Large intestine (tissue), 3 donors: ENCODE measurements at regions not wholly inside any gene's neighbourhood (a gene's known extent, or its start where the extent isn't known, plus 50 kb on each side); places are given as distances from the start of the nearest gene placed in this dataset.

Source experiments
- DNase-seq, 2 donors: peaks; one replicate each; pipeline versions ENCODE4 v3.0.0 to v3.0.0-alpha.2; 2013
- H3K27ac ChIP-seq: one replicate; pipeline ENCODE4 v1.5.1; 2013; ENCODE audit warnings: low read length
- H3K27me3 ChIP-seq: 2 replicates; pipeline ENCODE4 v1.6.1; 2013; ENCODE audit warnings: low read length; ENCODE audit not compliant: control insufficient read depth, insufficient read depth
- H3K36me3 ChIP-seq: 2 replicates; pipeline ENCODE4 v1.6.1; 2013; ENCODE audit warnings: low read length; ENCODE audit not compliant: control insufficient read depth, insufficient read depth
- H3K4me1 ChIP-seq: one replicate; pipeline ENCODE4 v1.6.1; 2013; ENCODE audit warnings: low read length; ENCODE audit not compliant: control insufficient read depth, insufficient read depth
- H3K4me3 ChIP-seq: one replicate; pipeline ENCODE4 v1.5.1; 2013; ENCODE audit warnings: low read length
- H3K9me3 ChIP-seq: one replicate; pipeline ENCODE4 v1.6.1; 2013; ENCODE audit warnings: mild to moderate bottlenecking, low read depth, low read length, moderate library complexity; ENCODE audit not compliant: control insufficient read depth
- WGBS: methylation state at CpG from one replicate; pipeline ENCODE4 v1.1.5; 2013; ENCODE audit warnings: low lambda C conversion rate; ENCODE audit not compliant: insufficient coverage; 5-methylcytosine and 5-hydroxymethylcytosine counted together

DNA sequence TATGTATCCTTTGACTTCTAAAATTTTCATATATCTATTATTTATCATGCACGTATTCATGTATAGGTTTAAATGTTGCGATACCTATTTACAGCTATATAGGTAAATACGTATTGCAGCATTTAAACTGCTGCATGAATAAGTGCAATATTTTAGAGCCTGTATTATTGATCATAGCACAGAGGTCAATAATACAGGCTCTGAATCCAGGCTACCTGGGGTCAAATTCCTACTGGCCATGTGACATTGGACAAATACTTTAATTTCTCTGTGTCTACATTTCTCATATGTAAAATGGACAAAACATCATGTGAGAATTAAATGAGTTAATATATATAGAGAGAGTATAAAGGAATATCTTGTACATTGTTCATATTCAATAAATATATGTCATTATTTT lies 352.9 kb upstream of the ROBO2 start:
- peaks cover 8% of the 10 kb centered on the region for H3K4me1 ChIP-seq
- no peaks in the 10 kb centered on the region for H3K27me3 ChIP-seq
- peaks cover 4% of the 10 kb centered on the region for H3K9me3 ChIP-seq
- 100% methylated on average over 3 of the region's 3 CpGs for WGBS
- no peak overlapping the region for H3K4me3 ChIP-seq
- H3K36me3 ChIP-seq, result no peaks in the 10 kb centered on the region
- DNase-seq, result no peak
- no peak overlapping the region for H3K27ac ChIP-seq

- no peak for DNase-seq
- 60% methylated on average over 1 of the region's 5 CpGs for WGBS
- H3K4me3 ChIP-seq, result no peak overlapping the region
- no peaks in the 10 kb centered on the region for H3K4me1 ChIP-seq
- H3K27me3 ChIP-seq, result no peaks in the 10 kb centered on the region
- H3K36me3 ChIP-seq, result no peaks in the 10 kb centered on the region
- no peak overlapping the region for H3K27ac ChIP-seq
- H3K9me3 ChIP-seq, result peaks cover 4% of the 10 kb centered on the region
Measured at GRCh38 chr3:76694063-76694462, 345.8 kb upstream of the ROBO2 start.

DNA sequence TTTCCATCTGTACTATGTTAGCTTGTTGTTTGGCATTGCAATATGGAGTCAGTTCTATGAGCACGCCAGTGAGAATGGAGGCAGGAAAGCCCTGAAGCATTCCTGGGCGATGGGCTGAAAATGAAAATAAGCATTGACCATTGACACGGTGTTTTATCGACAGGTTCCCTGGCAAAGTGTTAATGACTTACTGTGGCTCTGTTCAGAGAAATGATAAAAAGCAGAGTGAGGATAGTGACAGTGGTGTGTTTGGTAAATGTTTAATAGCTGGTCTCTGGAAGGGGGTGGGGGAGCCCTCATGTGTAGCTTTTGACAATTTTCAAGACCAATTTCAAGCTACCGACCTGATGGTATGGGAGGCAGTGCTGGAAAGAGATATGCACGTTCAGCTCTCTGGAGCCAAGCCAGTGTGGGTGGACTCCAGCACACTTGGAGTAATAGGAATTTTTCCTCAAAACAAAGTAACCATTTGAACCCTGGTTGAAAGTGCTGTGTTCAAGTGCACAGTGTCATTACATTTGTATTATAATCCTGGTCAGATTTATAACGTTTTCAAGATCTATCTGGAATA lies 341.7 kb upstream of the ROBO2 start:
- H3K27ac ChIP-seq, result no peak overlapping the region
- no peaks in the 10 kb centered on the region for H3K9me3 ChIP-seq
- H3K4me1 ChIP-seq, result no peaks in the 10 kb centered on the region
- peak in 1 of 2 donors; percentile 29 for DNase-seq
- no peaks in the 10 kb centered on the region for H3K27me3 ChIP-seq
- no peaks in the 10 kb centered on the region for H3K36me3 ChIP-seq
- H3K4me3 ChIP-seq, result no peak overlapping the region
- 10% methylated on average over 2 of the region's 7 CpGs for WGBS

DNA sequence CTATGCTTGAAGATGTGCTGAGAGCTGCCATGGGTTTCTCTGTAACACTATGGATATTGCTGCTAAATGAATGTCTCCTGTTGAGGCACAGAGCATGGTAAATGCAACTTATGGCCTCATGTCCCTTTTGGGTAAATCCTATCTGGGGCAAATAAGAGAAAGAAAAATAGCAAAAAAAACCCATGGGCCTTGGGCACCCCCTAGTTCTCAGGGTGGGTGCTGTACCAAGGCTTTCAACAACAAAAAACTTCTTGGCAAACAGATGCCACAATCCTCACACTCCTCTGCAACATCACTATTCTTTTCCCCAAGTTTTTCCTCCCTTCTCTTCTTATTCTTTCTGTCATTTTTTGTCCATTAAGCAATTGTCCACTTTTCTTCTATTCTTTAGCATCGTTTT lies 340.1 kb upstream of the ROBO2 start:
- H3K27me3 ChIP-seq, result no peaks in the 10 kb centered on the region
- 100% methylated on average over 1 of the region's 1 CpG for WGBS
- DNase-seq, result no peak
- no peak overlapping the region for H3K27ac ChIP-seq
- no peak overlapping the region for H3K4me3 ChIP-seq
- no peaks in the 10 kb centered on the region for H3K9me3 ChIP-seq
- H3K4me1 ChIP-seq, result no peaks in the 10 kb centered on the region
- H3K36me3 ChIP-seq, result no peaks in the 10 kb centered on the region

DNA sequence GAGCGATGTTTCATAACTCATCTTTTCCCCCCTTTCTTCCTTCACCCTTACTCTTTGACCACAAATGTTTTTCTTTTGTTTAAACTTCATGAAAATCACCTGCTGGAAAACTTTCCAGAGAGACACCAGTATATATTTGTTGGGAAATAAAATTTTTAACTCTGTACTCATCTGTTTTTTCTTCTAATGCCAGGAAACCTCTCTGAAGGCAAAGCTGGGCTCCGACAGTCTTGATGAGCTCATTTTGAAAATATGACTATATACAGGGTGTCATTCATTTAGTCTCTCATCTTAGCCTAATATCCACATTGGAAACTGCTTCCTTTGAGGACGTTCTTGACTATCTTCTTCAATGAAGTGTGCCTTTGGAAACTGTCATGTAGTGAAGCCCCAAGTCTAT lies 339.6 kb upstream of the ROBO2 start:
- H3K4me3 ChIP-seq, result no peak overlapping the region
- DNase-seq, result no peak
- H3K36me3 ChIP-seq, result no peaks in the 10 kb centered on the region
- no peak overlapping the region for H3K27ac ChIP-seq
- H3K4me1 ChIP-seq, result no peaks in the 10 kb centered on the region
- H3K27me3 ChIP-seq, result no peaks in the 10 kb centered on the region
- 83% methylated on average over 1 of the region's 3 CpGs for WGBS
- no peaks in the 10 kb centered on the region for H3K9me3 ChIP-seq

GRCh38 chr3:76702676-76703075 lies 337.2 kb upstream of the ROBO2 start:
- no peak for DNase-seq
- 73% methylated on average over 3 of the region's 3 CpGs for WGBS
- Histone ChIP-seq H3K27ac (no peak overlapping the region), H3K4me1 (no peaks in the 10 kb centered on the region), H3K27me3 (no peaks in the 10 kb centered on the region), H3K4me3 (no peak overlapping the region), H3K9me3 (no peaks in the 10 kb centered on the region), H3K36me3 (no peaks in the 10 kb centered on the region)

- Histone ChIP-seq H3K4me3 (no peak overlapping the region), H3K27ac (no peak overlapping the region), H3K27me3 (no peaks in the 10 kb centered on the region), H3K4me1 (no peaks in the 10 kb centered on the region), H3K36me3 (no peaks in the 10 kb centered on the region), H3K9me3 (no peaks in the 10 kb centered on the region)
- WGBS, result 100% methylated on average over 1 of the region's 1 CpG
- DNase-seq, result no peak
Measured at GRCh38 chr3:76715426-76715825, 324.5 kb upstream of the ROBO2 start.

DNA sequence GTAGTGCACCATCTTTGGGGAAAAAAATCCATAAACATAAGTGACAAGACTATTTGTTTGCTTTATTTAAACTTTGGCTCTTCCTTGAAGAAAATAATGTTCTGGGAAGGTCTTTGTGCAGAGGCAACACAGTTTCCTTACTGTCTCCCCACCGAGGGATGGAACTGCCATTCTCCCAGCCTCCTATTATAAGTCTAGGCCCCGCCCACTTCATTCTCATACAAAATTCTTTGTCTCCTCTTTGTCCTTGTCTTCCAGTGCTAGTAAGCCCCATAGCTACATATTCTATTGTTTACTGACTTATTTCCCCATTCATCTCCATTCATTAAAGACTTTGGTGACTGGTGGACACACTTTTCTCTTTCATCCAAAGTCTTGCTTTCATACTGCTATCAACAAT lies 316.5 kb upstream of the ROBO2 start:
- Histone ChIP-seq H3K4me1 (peaks cover 3% of the 10 kb centered on the region), H3K27me3 (no peaks in the 10 kb centered on the region), H3K4me3 (no peak overlapping the region), H3K27ac (no peak overlapping the region), H3K36me3 (no peaks in the 10 kb centered on the region), H3K9me3 (no peaks in the 10 kb centered on the region)
- DNase-seq, result no peak
- WGBS, result no CpG with 5 or more reads among the region's 2 CpGs

DNA sequence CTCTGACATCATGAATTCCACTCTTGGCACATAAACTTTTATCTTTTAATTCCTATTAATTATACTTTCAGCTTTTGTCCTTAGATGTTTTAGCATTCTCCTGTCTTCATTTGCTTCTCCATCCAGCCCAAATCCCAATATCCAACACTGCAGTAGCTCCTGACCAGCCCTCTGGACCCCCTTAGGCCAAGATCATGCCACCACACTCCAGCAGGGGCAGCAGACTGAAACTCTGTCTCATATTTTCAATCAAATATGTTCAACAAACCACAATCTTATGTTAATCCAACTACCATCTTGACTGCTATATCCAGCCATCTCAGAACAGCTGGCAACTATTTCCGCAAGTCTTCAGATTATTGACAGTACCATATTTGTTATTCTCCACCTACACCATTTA lies 315.8 kb upstream of the ROBO2 start:
- Histone ChIP-seq H3K27me3 (no peaks in the 10 kb centered on the region), H3K4me1 (peaks cover 3% of the 10 kb centered on the region), H3K4me3 (no peak overlapping the region), H3K36me3 (no peaks in the 10 kb centered on the region), H3K27ac (no peak overlapping the region), H3K9me3 (no peaks in the 10 kb centered on the region)
- DNase-seq, result no peak
- 78% methylated on average over 1 of the region's 1 CpG for WGBS

DNA sequence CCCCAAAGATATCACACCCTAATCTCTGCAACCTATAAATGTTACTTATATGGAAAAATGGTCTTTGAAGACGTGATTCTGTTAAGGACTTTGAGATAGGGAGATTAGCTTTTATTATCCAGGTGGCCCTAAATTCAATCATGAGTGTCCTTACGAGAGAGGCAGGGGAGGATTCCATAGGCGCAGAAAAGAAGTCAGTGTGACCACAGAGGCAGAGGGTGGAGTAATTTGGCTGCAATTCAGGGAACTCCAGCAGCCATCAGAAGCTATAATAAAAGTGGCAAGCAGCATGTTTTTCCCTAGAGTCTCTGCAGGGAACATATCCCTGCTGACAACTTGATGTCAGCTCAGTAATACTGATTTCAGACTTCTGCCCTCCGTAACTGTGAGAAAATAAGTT lies 315.2 kb upstream of the ROBO2 start:
- no peaks in the 10 kb centered on the region for H3K36me3 ChIP-seq
- H3K4me3 ChIP-seq, result no peak overlapping the region
- no peaks in the 10 kb centered on the region for H3K9me3 ChIP-seq
- peak; percentile 16 to 59 for DNase-seq
- no CpG with 5 or more reads among the region's 4 CpGs for WGBS
- peaks cover 3% of the 10 kb centered on the region for H3K4me1 ChIP-seq
- H3K27ac ChIP-seq, result no peak overlapping the region
- no peaks in the 10 kb centered on the region for H3K27me3 ChIP-seq

GRCh38 chr3:76726034-76726433 lies 313.9 kb upstream of the ROBO2 start:
- WGBS, result 97% methylated on average over 4 of the region's 5 CpGs
- Histone ChIP-seq H3K9me3 (no peaks in the 10 kb centered on the region), H3K4me3 (no peak overlapping the region), H3K27me3 (no peaks in the 10 kb centered on the region), H3K36me3 (no peaks in the 10 kb centered on the region), H3K27ac (no peak overlapping the region), H3K4me1 (peaks cover 3% of the 10 kb centered on the region)
- DNase-seq, result no peak
